Panc1 (cell line): ENCODE measurements at regions not wholly inside any gene's neighbourhood (a gene's known extent, or its start where the extent isn't known, plus 50 kb on each side); places are given as distances from the start of the nearest gene placed in this dataset.

Source experiments
- CTCF ChIP-seq: fragments of 450-650 bp; IDR thresholded peaks from 2 replicates; pipeline ENCODE4 v1.5.1; 2017; ENCODE audit warnings: mild to moderate bottlenecking
- POLR2AphosphoS5 ChIP-seq: IDR thresholded peaks from 2 replicates; pipeline ENCODE4 v1.6.1; 2012; ENCODE audit warnings: mild to moderate bottlenecking, low read depth, low read length, moderate library complexity

GRCh38 chr20:21967481-21967880, 262.0 kb downstream of the PAX1 start:
- no peak for TF ChIP-seq CTCF
- no peak for TF ChIP-seq POLR2AphosphoS5
